Tibial nerve (tissue), 4 donors: ENCODE measurements at regions not wholly inside any gene's neighbourhood (a gene's known extent, or its start where the extent isn't known, plus 50 kb on each side); places are given as distances from the start of the nearest gene placed in this dataset.

Experiments
- DNase-seq, 2 donors: peaks; one replicate each; pipeline ENCODE4 v3.0.0-alpha.2; 2019; ENCODE audit warnings: low spot score in 2 of 2
- H3K27ac ChIP-seq, 4 donors: fragments of 200-600 bp; sonication (generic) in 3 of 4; one replicate each; pipeline ENCODE4 v1.5.1; 2017 to 2019; ENCODE audit warnings: mild to moderate bottlenecking in 1 of 4
- H3K27me3 ChIP-seq, 2 donors: fragments of 200-600 bp; sonication (generic) in 1 of 2; one replicate each; pipeline versions ENCODE4 v1.5.1 to v1.6.0; 2017 to 2019
- H3K36me3 ChIP-seq, 3 donors: fragments of 200-600 bp; sonication (generic); one replicate each; pipeline ENCODE4 v1.5.1; 2018 to 2019
- H3K4me1 ChIP-seq, 4 donors: fragments of 200-600 bp; sonication (generic) in 3 of 4; one replicate each; pipeline ENCODE4 v1.5.1; 2017 to 2019
- H3K4me3 ChIP-seq, 4 donors: fragments of 200-600 bp; sonication (generic) in 3 of 4; one replicate each; pipeline ENCODE4 v1.5.1; 2017 to 2019; ENCODE audit warnings: mild to moderate bottlenecking in 1 of 4, moderate library complexity in 1 of 4
- H3K9me3 ChIP-seq, 4 donors: fragments of 200-600 bp; sonication (generic) in 3 of 4; one replicate each; pipeline ENCODE4 v1.5.1; 2017 to 2019
- EP300 ChIP-seq, 2 donors: sonication (generic); formaldehyde crosslinking; IDR thresholded peaks; one replicate each; pipeline ENCODE4 v1.6.1; 2017; ENCODE audit warnings: antibody characterized with exemption in 2 of 2, mild to moderate bottlenecking in 1 of 2
- POLR2A ChIP-seq, 2 donors: fragments of 450-650 bp; IDR thresholded peaks; one replicate each; pipeline ENCODE4 v1.6.1; 2017; ENCODE audit warnings: antibody characterized with exemption in 2 of 2, mild to moderate bottlenecking in 2 of 2, moderate library complexity in 2 of 2
- WGBS, 2 donors: methylation state at CpG; one replicate each; pipeline ENCODE4 v1.1.5; 2018; 5-methylcytosine and 5-hydroxymethylcytosine counted together
- TF ChIP-seq, protein P1 (sequence below), 5 experiments: fragments of 200-600 bp in 3 of 5; fragments of 450-650 bp in 2 of 5; sonication (generic) in 3 of 5; IDR thresholded peaks; one replicate each; pipeline ENCODE4 v1.5.1; 2016 to 2019; ENCODE audit warnings: antibody characterized with exemption in 5 of 5, mild to moderate bottlenecking in 3 of 5, moderate library complexity in 2 of 5

DNA sequence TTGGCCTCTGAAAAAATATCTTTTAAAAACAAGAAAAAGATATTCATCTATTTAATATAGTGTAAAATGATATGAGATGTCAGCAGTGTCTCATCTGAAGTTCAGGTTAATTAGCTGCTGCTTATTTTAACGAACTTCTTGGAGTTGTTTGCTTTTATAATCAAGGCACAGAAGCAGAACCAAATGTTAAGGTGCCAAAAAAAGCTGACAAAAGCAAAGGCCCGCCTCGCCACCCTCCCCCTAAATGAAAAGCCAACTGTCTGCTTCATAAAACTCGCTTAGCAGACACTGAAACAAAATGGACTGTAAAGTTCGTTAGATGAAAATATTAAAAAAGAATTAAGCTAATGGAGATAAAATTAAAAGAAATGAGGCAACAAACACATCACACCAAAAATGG, 562.6 kb downstream of the ZEB2 start:
- no peaks in the 10 kb centered on the region for H3K27me3 ChIP-seq
- H3K9me3 ChIP-seq = peaks cover 0 to 5% (median 0%) of the 10 kb centered on the region in 4 donors
- H3K4me3 ChIP-seq = no peak overlapping the region
- 88 to 90% methylated on average over 5 of the region's 5 CpGs for whole genome bisulfite sequencing, 2 donors
- DNase-seq = no peak
- peaks cover 0 to 21% (median 0%) of the 10 kb centered on the region in 3 donors for H3K36me3 ChIP-seq
- TF ChIP-seq, protein P1, sequence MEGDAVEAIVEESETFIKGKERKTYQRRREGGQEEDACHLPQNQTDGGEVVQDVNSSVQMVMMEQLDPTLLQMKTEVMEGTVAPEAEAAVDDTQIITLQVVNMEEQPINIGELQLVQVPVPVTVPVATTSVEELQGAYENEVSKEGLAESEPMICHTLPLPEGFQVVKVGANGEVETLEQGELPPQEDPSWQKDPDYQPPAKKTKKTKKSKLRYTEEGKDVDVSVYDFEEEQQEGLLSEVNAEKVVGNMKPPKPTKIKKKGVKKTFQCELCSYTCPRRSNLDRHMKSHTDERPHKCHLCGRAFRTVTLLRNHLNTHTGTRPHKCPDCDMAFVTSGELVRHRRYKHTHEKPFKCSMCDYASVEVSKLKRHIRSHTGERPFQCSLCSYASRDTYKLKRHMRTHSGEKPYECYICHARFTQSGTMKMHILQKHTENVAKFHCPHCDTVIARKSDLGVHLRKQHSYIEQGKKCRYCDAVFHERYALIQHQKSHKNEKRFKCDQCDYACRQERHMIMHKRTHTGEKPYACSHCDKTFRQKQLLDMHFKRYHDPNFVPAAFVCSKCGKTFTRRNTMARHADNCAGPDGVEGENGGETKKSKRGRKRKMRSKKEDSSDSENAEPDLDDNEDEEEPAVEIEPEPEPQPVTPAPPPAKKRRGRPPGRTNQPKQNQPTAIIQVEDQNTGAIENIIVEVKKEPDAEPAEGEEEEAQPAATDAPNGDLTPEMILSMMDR (IDR thresholded peaks at IDR 0.05) = no peak
- no peak for TF ChIP-seq POLR2A (IDR thresholded peaks at IDR 0.05)
- no peak for TF ChIP-seq EP300 (IDR thresholded peaks at IDR 0.05)
- peaks cover 0 to 34% (median 7%) of the 10 kb centered on the region in 4 donors for H3K4me1 ChIP-seq
- H3K27ac ChIP-seq = peak overlapping the region in 2 of 4 donors; percentile 17 to 24

DNA sequence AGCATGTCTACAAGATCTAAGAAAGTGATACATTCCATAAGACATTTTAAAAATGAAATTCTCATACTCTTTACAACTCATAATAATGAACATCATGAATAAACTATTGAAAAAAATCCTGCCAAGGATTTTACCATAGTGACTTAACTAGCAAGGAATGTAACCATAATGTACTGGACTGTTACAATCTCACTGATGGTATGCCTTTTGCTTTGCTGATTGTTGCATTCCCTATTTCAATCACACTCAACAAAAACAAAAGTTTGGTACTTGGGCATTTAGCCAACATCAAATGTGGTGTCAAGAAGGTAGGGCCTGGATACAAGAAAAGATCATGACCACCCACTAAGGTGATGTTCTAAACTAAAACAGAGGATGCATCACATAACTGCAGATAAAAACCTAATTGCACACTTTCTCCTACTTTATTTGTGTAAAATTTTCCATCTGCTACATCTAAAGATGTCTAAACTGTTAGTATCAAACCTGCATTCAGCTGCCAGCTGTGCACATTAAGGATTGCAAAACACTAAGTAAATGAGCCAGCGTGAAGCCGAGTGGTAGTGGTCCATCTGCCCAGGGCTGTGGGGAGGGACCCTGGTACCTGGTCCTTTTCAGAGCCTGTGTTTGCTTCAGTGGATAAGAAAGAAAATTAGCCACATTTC, 564.4 kb downstream of the ZEB2 start:
- Histone ChIP-seq H3K4me1 (peaks cover 0 to 41% (median 7%) of the 10 kb centered on the region in 4 donors), H3K36me3 (peaks cover 0 to 11% (median 0%) of the 10 kb centered on the region in 3 donors), H3K4me3 (no peak overlapping the region), H3K27me3 (no peaks in the 10 kb centered on the region), H3K9me3 (peaks cover 0 to 5% (median 0%) of the 10 kb centered on the region in 4 donors), H3K27ac (peak overlapping the region in 3 of 4 donors; percentile 4 to 81 (median 74))
- 54 to 60% methylated on average over 2 of the region's 2 CpGs for WGBS, 2 donors
- no peak for DNase-seq
- TF ChIP-seq POLR2A (IDR thresholded peaks at IDR 0.05) = no peak
- peak in 1 of 2 donors; percentile 32 for TF ChIP-seq EP300 (IDR thresholded peaks at IDR 0.05)

- H3K27me3 ChIP-seq = no peaks in the 10 kb centered on the region
- 68 to 72% methylated on average over 2 of the region's 2 CpGs for WGBS, 2 donors
- H3K4me1 ChIP-seq = peaks cover 0 to 41% (median 7%) of the 10 kb centered on the region in 4 donors
- no peak for DNase-seq
- H3K36me3 ChIP-seq = peaks cover 0 to 6% (median 0%) of the 10 kb centered on the region in 3 donors
- H3K27ac ChIP-seq = peak overlapping the region in 3 of 4 donors; percentile 4 to 81 (median 74)
- H3K4me3 ChIP-seq = no peak overlapping the region
- TF ChIP-seq POLR2A (IDR thresholded peaks at IDR 0.05) = no peak
- TF ChIP-seq, protein P1 (IDR thresholded peaks at IDR 0.05) = no peak
- no peak for TF ChIP-seq EP300 (IDR thresholded peaks at IDR 0.05)
- no peaks in the 10 kb centered on the region for H3K9me3 ChIP-seq
Measured at GRCh38 chr2:143954844-143955243, 565.1 kb downstream of the ZEB2 start.

DNA sequence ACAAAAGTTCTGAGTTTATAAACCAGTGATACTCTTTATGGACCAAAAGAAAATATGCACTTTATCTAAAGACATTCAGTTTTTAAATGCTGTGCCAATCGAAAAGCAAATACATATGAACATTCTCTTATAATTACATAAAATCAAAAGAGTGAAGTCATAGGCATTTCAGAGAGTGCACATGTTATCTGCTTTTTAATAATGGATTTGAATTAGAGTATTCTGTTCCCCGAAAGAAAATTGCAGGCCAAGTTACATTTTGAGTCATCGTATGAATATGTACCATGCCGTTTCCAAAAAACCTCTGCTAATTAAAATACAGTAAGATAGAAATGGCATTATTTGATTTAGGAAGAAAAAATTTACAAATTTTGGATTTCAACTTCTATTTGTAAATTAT, 565.7 kb downstream of the ZEB2 start:
- no peak for DNase-seq
- Histone ChIP-seq H3K4me3 (no peak overlapping the region), H3K27ac (peak overlapping the region; percentile 28 to 81 (median 60)), H3K9me3 (no peaks in the 10 kb centered on the region), H3K36me3 (peaks cover 0 to 6% (median 0%) of the 10 kb centered on the region in 3 donors), H3K4me1 (peaks cover 0 to 45% (median 7%) of the 10 kb centered on the region in 4 donors), H3K27me3 (no peaks in the 10 kb centered on the region)
- WGBS, 2 donors = 47 to 52% methylated on average over 4 of the region's 4 CpGs
- TF ChIP-seq EP300 (IDR thresholded peaks at IDR 0.05) (no peak), POLR2A (IDR thresholded peaks at IDR 0.05) (no peak)
- TF ChIP-seq, protein P1 (IDR thresholded peaks at IDR 0.05) = no peak

DNA sequence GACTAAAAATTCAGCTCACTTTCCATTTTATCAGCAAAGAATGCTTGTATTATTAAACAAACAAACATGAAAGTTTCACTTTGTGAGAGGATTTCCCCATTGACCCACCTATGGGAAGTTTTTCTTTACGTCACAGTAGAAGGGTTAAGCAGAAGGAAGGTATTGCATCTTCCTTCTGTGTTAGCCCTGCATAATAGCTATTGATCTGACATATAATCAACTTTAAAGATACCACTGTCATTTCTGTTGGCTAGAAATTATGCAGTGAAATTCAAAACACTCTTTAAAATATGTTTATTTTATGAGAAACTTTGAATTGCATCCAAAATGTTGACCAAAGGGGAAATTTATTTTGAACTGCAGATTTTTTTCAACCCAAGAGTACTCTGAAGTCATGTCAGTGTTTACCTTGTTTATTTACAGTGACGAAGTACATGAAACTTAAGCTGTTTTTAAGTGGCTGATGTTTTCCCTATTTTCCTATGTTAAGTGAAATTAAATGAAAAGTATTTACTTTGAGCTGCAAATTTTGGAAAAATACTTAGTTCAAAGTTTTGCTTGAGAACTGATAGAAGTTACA, 566.4 kb downstream of the ZEB2 start:
- TF ChIP-seq, protein P1 (IDR thresholded peaks at IDR 0.05) = no peak
- TF ChIP-seq EP300 (IDR thresholded peaks at IDR 0.05) (no peak), POLR2A (IDR thresholded peaks at IDR 0.05) (no peak)
- peaks cover 0 to 6% (median 0%) of the 10 kb centered on the region in 3 donors for H3K36me3 ChIP-seq
- no peak for DNase-seq
- peak overlapping the region; percentile 28 to 81 (median 60) for H3K27ac ChIP-seq
- peak overlapping the region in 1 of 4 donors; percentile 1 for H3K4me3 ChIP-seq
- WGBS, 2 donors = 39% methylated on average over 2 of the region's 2 CpGs
- H3K4me1 ChIP-seq = peaks cover 0 to 45% (median 7%) of the 10 kb centered on the region in 4 donors
- H3K9me3 ChIP-seq = no peaks in the 10 kb centered on the region
- no peaks in the 10 kb centered on the region for H3K27me3 ChIP-seq
